Limb (tissue), 2 donors: ENCODE measurements at regions not wholly inside any gene's neighbourhood (a gene's known extent, or its start where the extent isn't known, plus 50 kb on each side); places are given as distances from the start of the nearest gene placed in this dataset.

Experiments used
- DNase-seq, 2 donors: peaks; one replicate each; pipeline ENCODE4 v3.0.0-alpha.2; 2016; ENCODE audit errors: extremely low spot score in 2 of 2

- no peak for DNase-seq
Observed at GRCh38 chr4:188197566-188197965, 58.3 kb downstream of the TRIML1 start.

- no peak for DNase-seq
Observed at GRCh38 chr4:188198982-188199792, 59.9 kb downstream of the TRIML1 start.

GRCh38 chr4:188201851-188202250 is 62.6 kb downstream of the TRIML1 start:
- DNase-seq, result no peak

- DNase-seq, result no peak
Observed at GRCh38 chr4:188206783-188207182, 67.5 kb downstream of the TRIML1 start.

GRCh38 chr4:188214861-188215260 is 75.6 kb downstream of the TRIML1 start:
- DNase-seq, result no peak

GRCh38 chr4:188218392-188218791 is 79.2 kb downstream of the TRIML1 start:
- peak in 1 of 2 donors; percentile 38 for DNase-seq

GRCh38 chr4:188220006-188220405 is 80.8 kb downstream of the TRIML1 start:
- DNase-seq, result no peak

GRCh38 chr4:188221090-188221489 is 81.8 kb downstream of the TRIML1 start:
- no peak for DNase-seq

- no peak for DNase-seq
Observed at GRCh38 chr4:188228279-188228678, 89.0 kb downstream of the TRIML1 start.

- no peak for DNase-seq
Observed at GRCh38 chr4:188232428-188232827, 93.2 kb downstream of the TRIML1 start.

- no peak for DNase-seq
Observed at GRCh38 chr4:188242041-188242440, 102.8 kb downstream of the TRIML1 start.

GRCh38 chr4:188245651-188246050 is 106.4 kb downstream of the TRIML1 start:
- DNase-seq, result no peak

- DNase-seq, result no peak
Observed at GRCh38 chr4:188246488-188246887, 107.2 kb downstream of the TRIML1 start.

- no peak for DNase-seq
Observed at GRCh38 chr4:188254211-188254610, 115.0 kb downstream of the TRIML1 start.

- no peak for DNase-seq
Observed at GRCh38 chr4:188262464-188262863, 123.2 kb downstream of the TRIML1 start.

GRCh38 chr4:188263321-188263720 is 124.1 kb downstream of the TRIML1 start:
- no peak for DNase-seq

- no peak for DNase-seq
Observed at GRCh38 chr4:188266386-188266785, 127.1 kb downstream of the TRIML1 start.

- DNase-seq, result no peak
Observed at GRCh38 chr4:188268131-188268908, 129.1 kb downstream of the TRIML1 start.

GRCh38 chr4:188270273-188271069 is 131.2 kb downstream of the TRIML1 start:
- DNase-seq, result no peak

GRCh38 chr4:188275686-188276085 is 136.4 kb downstream of the TRIML1 start:
- no peak for DNase-seq

GRCh38 chr4:188279184-188279583 is 139.9 kb downstream of the TRIML1 start:
- DNase-seq, result no peak
